Liver (tissue), 3 donors: ENCODE measurements at regions not wholly inside any gene's neighbourhood (a gene's known extent, or its start where the extent isn't known, plus 50 kb on each side); places are given as distances from the start of the nearest gene placed in this dataset.

Experiments
- CTCF ChIP-seq: fragments of 150-350 bp; IDR thresholded peaks from 2 replicates; pipeline ENCODE4 v1.5.1; 2017; ENCODE audit warnings: improper control_type of control experiment, low read depth, low read length; ENCODE audit not compliant: missing input control
- EGR1 ChIP-seq, 2 donors: IDR thresholded peaks; 2 replicates each; pipeline ENCODE4 v1.6.1; 2016 to 2018; ENCODE audit warnings: antibody characterized with exemption in 2 of 2, low read depth in 2 of 2
- FOXA1 ChIP-seq: IDR thresholded peaks from 2 replicates; pipeline ENCODE4 v1.6.1; 2016; ENCODE audit warnings: antibody characterized with exemption
- GABPA ChIP-seq, 2 donors: IDR thresholded peaks in 1 of 2; conservative IDR thresholded peaks in 1 of 2; 2 replicates each; pipeline ENCODE4 v1.6.1; 2016; ENCODE audit warnings: antibody characterized with exemption in 2 of 2, mild to moderate bottlenecking in 1 of 2, moderate library complexity in 1 of 2
- HNF4G ChIP-seq: IDR thresholded peaks from 2 replicates; pipeline ENCODE4 v1.6.1; 2016; ENCODE audit warnings: antibody characterized with exemption
- JUND ChIP-seq, 2 donors: IDR thresholded peaks; 2 replicates each; pipeline ENCODE4 v1.6.1; 2016; ENCODE audit warnings: antibody characterized with exemption in 2 of 2
- MAX ChIP-seq: IDR thresholded peaks from 2 replicates; pipeline ENCODE4 v1.6.1; 2016; ENCODE audit warnings: antibody characterized with exemption
- NR2F2 ChIP-seq: IDR thresholded peaks from 2 replicates; pipeline ENCODE4 v1.6.1; 2016; ENCODE audit warnings: antibody characterized with exemption
- REST ChIP-seq: IDR thresholded peaks from 2 replicates; pipeline ENCODE4 v1.6.1; 2016; ENCODE audit warnings: antibody characterized with exemption, mild to moderate bottlenecking
- RXRA ChIP-seq, 2 donors: IDR thresholded peaks; 2 replicates each; pipeline ENCODE4 v1.6.1; 2017 to 2018; ENCODE audit warnings: antibody characterized with exemption in 2 of 2, mild to moderate bottlenecking in 1 of 2
- SP1 ChIP-seq: IDR thresholded peaks from 2 replicates; pipeline ENCODE4 v1.6.1; 2018; ENCODE audit warnings: antibody characterized with exemption, mild to moderate bottlenecking
- TAF1 ChIP-seq: conservative IDR thresholded peaks from 2 replicates; pipeline ENCODE4 v1.6.1; 2016; ENCODE audit warnings: antibody characterized with exemption, mild to moderate bottlenecking
- YY1 ChIP-seq: IDR thresholded peaks from 2 replicates; pipeline ENCODE4 v1.6.1; 2016; ENCODE audit warnings: antibody characterized with exemption, mild to moderate bottlenecking
- ZBTB33 ChIP-seq: IDR thresholded peaks from 2 replicates; pipeline ENCODE4 v1.6.1; 2016; ENCODE audit warnings: antibody characterized with exemption
- donor health status: healthy.
- donor health status: healthy.

DNA sequence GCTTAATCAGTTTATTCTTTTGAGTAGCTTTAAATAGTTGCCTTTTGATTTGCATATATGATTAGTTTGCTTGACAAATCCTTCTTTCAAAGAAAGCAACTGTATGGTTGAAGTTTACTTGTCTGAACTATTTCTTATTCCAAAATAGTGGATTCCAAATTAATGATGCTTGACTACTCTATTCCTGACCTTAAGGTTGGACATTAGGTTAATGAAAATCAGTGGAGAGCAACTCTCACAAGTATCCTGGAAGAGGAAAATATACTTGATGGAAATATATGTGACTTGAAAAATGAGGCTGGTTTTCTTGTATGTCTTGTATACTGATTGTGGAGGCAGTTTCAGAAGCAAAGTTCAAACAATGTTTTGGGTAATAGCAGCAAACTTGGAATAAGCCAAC lies 369.2 kb upstream of the PODXL start:
- TF ChIP-seq CTCF (no peak), MAX (no peak), YY1 (no peak), HNF4G (no peak), TAF1 (no peak), FOXA1 (no peak), GABPA (IDR thresholded peaks at IDR 0.05 in 1 of 2, conservative IDR thresholded peaks at IDR 0.05 in 1 of 2) (no peak), EGR1 (IDR thresholded peaks at IDR 0.05; ENCODE audit: low read depth in 2 of 2) (no peak), SP1 (no peak), ZBTB33 (no peak), JUND (IDR thresholded peaks at IDR 0.05) (no peak), REST (no peak), RXRA (IDR thresholded peaks at IDR 0.05) (no peak), NR2F2 (no peak)
